Common myeloid progenitor, CD34-positive (primary cell): ENCODE measurements at regions not wholly inside any gene's neighbourhood (a gene's known extent, or its start where the extent isn't known, plus 50 kb on each side); places are given as distances from the start of the nearest gene placed in this dataset.

ENCODE experiments used
- CTCF ChIA-PET: fragments of 350-600 bp; sonication (Branson Sonifier 250); formaldehyde crosslinking; loops from one replicate; lab custom pipeline; 2021; ENCODE audit warnings: antibody characterized with exemption; lab: Charles Lee
- POLR2A ChIA-PET: fragments of 350-600 bp; sonication (Branson Sonifier 250); formaldehyde crosslinking; loops from one replicate; lab custom pipeline; 2021; ENCODE audit warnings: antibody characterized with exemption; lab: Charles Lee
- DNase-seq, 3 donors: peaks; one replicate each; pipeline versions ENCODE4 v3.0.0 to v3.0.0-alpha.2; 2013
- H3K27ac ChIP-seq, 2 experiments: 1 replicate in 1 of 2; 2 replicates in 1 of 2; pipeline ENCODE4 v1.7.0; 2013; ENCODE audit warnings: inconsistent platforms in 2 of 2, low read length in 2 of 2, mild to moderate bottlenecking in 2 of 2, low read depth in 1 of 2, moderate library complexity in 1 of 2; ENCODE audit not compliant: severe bottlenecking in 2 of 2, insufficient read depth in 1 of 2, poor library complexity in 1 of 2
- H3K27me3 ChIP-seq, 5 experiments: replicated peaks in 2 of 5; 1 replicate in 3 of 5; 2 replicates in 2 of 5; pipeline versions ENCODE4 v1.6.1 to v1.7.0; 2013; ENCODE audit warnings: low read length in 4 of 5, mild to moderate bottlenecking in 2 of 5, moderate library complexity in 2 of 5, inconsistent platforms in 1 of 5; ENCODE audit not compliant: insufficient read depth in 5 of 5, control insufficient read depth in 4 of 5
- H3K36me3 ChIP-seq, 4 experiments: 1 replicate in 2 of 4; 2 replicates in 2 of 4; pipeline versions ENCODE4 v1.6.1 to v1.7.0; 2013; ENCODE audit warnings: low read length in 3 of 4, control low read depth in 1 of 4, mild to moderate bottlenecking in 1 of 4; ENCODE audit not compliant: control insufficient read depth in 4 of 4, insufficient read depth in 4 of 4
- H3K4me1 ChIP-seq, 4 experiments: 1 replicate in 3 of 4; 2 replicates in 1 of 4; pipeline versions ENCODE4 v1.6.1 to v1.7.1; 2013; ENCODE audit warnings: low read length in 3 of 4, mild to moderate bottlenecking in 3 of 4, control low read depth in 1 of 4, inconsistent platforms in 1 of 4, moderate library complexity in 1 of 4; ENCODE audit not compliant: control insufficient read depth in 4 of 4, insufficient read depth in 4 of 4; ENCODE audit errors: control extremely low read depth in 1 of 4
- H3K4me3 ChIP-seq, 7 experiments: 1 replicate in 4 of 7; 2 replicates in 3 of 7; pipeline versions ENCODE4 v1.5.1 to v1.7.0; 2013; ENCODE audit warnings: mild to moderate bottlenecking in 7 of 7, low read length in 6 of 7, moderate library complexity in 6 of 7, inconsistent platforms in 2 of 7, low read depth in 2 of 7, control low read depth in 1 of 7; ENCODE audit not compliant: insufficient read depth in 4 of 7, control insufficient read depth in 1 of 7; ENCODE audit errors: extremely low read depth in 1 of 7
- H3K9me3 ChIP-seq, 5 experiments: 1 replicate in 4 of 5; 2 replicates in 1 of 5; pipeline versions ENCODE4 v1.6.1 to v1.7.1; 2013; ENCODE audit warnings: low read length in 4 of 5, mild to moderate bottlenecking in 2 of 5, inconsistent platforms in 1 of 5, low read depth in 1 of 5, moderate library complexity in 1 of 5; ENCODE audit not compliant: control insufficient read depth in 4 of 5, insufficient read depth in 2 of 5; ENCODE audit errors: control extremely low read depth in 1 of 5
- WGBS: methylation state at CpG from one replicate; pipeline ENCODE4 v1.1.5; 2013; ENCODE audit not compliant: insufficient coverage; 5-methylcytosine and 5-hydroxymethylcytosine counted together

DNA sequence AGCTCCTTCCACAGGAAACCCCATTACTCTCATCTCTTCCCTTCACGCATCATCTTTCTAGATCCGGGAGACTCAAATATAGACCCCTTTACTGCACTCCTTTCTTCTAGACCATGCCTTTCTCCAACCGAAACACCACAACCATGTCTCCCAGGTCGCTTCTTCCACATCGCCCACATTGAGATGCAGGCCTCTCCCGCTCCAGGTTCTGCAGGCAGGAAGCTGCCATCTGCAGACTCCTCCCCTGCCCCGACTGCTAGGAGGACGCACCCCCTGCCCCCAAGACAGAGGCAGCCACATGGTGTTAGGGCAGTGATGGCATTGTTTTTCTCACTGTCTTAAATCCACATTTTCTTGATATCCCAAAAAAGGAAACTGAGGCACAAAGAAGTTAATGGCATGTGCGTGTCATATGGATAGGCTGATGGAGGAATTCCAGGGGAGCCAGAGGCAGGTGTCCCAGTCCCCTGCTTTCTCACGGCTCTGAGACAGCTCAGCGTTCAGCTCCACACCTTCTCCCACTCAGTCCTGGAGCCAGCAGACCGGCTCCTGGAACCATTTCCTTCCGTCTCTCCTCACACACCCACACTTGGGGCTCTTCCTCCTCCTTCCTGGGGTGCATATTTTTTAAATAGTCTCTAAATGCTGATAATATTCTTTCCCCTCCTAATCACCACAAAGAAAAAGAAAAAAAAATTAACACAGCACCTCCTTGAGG lies 438.4 kb downstream of the EIPR1 start:
- no peak overlapping the region for H3K27ac ChIP-seq
- H3K4me3 ChIP-seq: no peak overlapping the region
- ChIA-PET CTCF (no interaction called here), POLR2A (no interaction called here)
- WGBS: 99% methylated on average over 11 of the region's 13 CpGs
- no peaks in the 10 kb centered on the region for H3K36me3 ChIP-seq
- no peaks in the 10 kb centered on the region for H3K4me1 ChIP-seq
- H3K27me3 ChIP-seq: peaks cover 0 to 5% (median 0%) of the 10 kb centered on the region in 5 experiments
- peaks cover 0 to 24% (median 10%) of the 10 kb centered on the region in 5 experiments for H3K9me3 ChIP-seq
- DNase-seq: no peak

DNA sequence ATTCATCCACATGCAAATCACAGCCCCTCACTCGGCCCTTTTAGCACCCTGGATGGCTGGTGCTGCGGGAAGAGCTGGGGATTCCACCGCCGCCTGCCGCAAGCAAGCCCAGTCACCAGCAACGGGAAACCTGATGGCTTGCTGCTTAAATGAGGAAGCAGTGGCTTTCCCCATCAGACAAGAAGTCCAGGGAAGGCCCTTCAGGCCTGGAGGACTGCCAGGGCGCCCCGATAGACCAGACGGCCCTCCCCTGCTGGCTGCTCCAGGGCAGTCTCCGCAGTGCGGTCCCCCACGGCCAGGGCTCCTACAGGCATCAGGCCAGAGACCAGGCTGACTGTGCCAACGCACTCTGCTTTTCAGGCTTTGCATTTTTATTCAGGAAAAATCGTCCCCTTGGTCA lies 439.1 kb downstream of the EIPR1 start:
- POLR2A ChIA-PET: no interaction called here
- H3K27me3 ChIP-seq: peaks cover 0 to 5% (median 0%) of the 10 kb centered on the region in 5 experiments
- CTCF ChIA-PET: no interaction called here
- H3K4me1 ChIP-seq: no peaks in the 10 kb centered on the region
- no peak for DNase-seq
- H3K36me3 ChIP-seq: no peaks in the 10 kb centered on the region
- H3K9me3 ChIP-seq: peaks cover 0 to 20% (median 10%) of the 10 kb centered on the region in 5 experiments
- H3K27ac ChIP-seq: no peak overlapping the region
- WGBS: 84% methylated on average over 14 of the region's 14 CpGs
- H3K4me3 ChIP-seq: no peak overlapping the region

DNA sequence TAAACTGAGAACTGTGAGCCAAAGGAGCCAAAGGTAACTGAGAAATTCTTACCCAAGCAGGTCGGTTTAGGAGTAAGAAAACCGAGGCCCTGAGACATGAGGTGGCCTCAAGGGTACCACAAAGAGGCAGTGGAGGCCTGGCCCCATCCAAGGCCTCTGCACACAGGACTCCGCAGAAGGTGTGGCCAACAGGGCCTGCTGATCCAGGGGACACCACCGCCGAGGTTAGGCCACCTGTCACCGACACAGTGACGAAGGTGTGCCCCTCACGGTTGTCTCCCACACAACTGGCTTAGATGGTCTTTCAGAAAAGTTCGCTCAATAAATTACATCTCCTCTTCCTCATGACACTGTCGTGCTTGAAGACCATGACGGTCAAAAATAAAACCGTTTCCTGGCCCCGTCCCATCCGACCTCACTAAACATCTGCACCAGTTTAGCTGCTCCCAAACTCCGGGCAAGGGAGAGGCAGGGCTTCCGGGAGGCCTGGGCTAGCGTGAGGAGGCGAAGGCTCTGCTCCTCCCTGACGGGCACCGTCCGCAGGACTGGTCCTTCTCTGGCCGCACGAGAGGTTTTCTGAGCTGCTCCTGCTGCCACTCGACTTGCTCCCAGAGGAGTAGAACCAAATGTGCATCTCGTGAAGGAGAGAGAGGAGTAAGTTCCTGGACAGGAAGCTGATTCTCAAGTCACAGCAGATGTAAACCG lies 442.0 kb downstream of the EIPR1 start:
- Histone ChIP-seq H3K9me3 (peaks cover 0 to 22% (median 10%) of the 10 kb centered on the region in 5 experiments), H3K4me3 (no peak overlapping the region), H3K27ac (no peak overlapping the region), H3K4me1 (no peaks in the 10 kb centered on the region), H3K36me3 (no peaks in the 10 kb centered on the region), H3K27me3 (no peaks in the 10 kb centered on the region)
- no peak for DNase-seq
- CTCF ChIA-PET: no interaction called here
- POLR2A ChIA-PET: no interaction called here
- 89% methylated on average over 24 of the region's 26 CpGs for WGBS

DNA sequence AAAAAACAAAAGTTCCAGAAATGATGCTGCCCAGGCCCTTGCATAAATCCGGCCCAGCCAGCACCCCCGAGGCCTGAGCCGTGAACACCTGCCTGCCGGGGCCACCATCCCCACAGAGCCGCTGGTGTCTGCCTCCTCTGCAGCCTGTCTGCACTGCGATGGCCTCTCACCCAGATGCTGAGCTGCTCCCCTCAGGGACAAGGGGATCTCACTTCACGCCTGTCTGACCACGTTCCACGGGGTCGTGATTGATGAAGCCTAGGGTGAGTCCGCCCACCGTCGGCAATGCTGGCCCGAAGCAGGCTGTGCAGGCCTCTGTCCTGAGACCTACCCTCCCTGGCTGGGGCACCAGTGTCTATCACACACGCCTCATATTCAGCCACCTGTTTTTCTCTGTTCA lies 444.2 kb downstream of the EIPR1 start:
- CTCF ChIA-PET: no interaction called here

DNA sequence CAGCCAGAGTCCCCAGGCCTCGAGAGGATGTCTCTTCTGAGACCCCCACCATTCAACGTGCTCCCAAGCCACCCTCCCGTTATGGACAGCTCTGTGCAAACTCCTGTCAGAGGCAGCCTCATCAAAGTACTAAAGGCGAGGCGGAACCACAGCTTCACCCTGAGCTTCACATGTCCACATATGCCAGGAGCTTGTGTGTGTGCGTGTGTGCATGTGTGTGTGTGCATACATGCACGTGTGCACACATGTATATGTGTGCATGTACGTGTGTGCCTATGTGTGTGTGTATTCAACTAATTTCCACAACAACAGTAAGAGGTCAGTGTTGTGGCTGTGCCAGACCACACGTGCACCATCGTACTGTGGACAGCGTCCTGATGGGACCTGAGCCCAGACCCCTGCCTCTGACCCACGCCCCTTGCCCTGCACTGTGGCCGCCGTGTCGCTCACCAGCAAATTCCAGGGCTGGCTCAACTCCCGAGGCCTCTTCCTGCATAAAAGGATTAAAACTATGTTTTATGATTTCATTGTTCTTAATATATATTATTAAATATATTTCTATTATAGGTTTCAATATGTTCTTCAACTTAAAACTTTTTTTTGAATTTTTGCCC lies 444.8 kb downstream of the EIPR1 start:
- POLR2A ChIA-PET: no interaction called here
- H3K4me3 ChIP-seq: no peak overlapping the region
- no peak overlapping the region for H3K27ac ChIP-seq
- no peaks in the 10 kb centered on the region for H3K27me3 ChIP-seq
- H3K36me3 ChIP-seq: no peaks in the 10 kb centered on the region
- 100% methylated on average over 3 of the region's 16 CpGs for WGBS
- CTCF ChIA-PET: no interaction called here
- no peaks in the 10 kb centered on the region for H3K4me1 ChIP-seq
- DNase-seq: no peak
- H3K9me3 ChIP-seq: peaks cover 0 to 22% (median 18%) of the 10 kb centered on the region in 5 experiments

More for the DNA sequence above, 444.2 kb downstream of the EIPR1 start:
- WGBS: 82% methylated on average over 13 of the region's 15 CpGs
- H3K27ac ChIP-seq: no peak overlapping the region
- no peak for DNase-seq
- no peak overlapping the region for H3K4me3 ChIP-seq
- H3K9me3 ChIP-seq: peaks cover 0 to 22% (median 18%) of the 10 kb centered on the region in 5 experiments
- POLR2A ChIA-PET: no interaction called here
- H3K27me3 ChIP-seq: no peaks in the 10 kb centered on the region
- no peaks in the 10 kb centered on the region for H3K4me1 ChIP-seq
- no peaks in the 10 kb centered on the region for H3K36me3 ChIP-seq

DNA sequence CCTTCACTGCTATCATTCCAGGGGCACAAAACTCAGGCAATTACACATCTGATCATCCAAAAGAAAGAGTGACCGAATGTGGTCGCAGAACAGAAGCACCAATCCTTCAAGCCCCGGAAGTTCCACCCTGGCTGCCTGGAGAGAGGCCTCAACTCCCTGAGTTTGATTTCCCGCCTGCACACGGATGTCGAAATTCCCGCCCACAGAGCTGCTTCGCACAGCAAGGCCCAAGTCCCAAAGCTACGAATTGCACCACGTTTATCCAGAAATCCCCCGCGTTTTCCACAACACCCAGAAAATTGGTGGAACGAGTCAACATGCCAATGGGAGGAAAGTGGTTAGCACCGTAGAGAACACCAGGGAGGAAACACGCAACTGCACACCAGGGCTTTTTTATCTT lies 445.4 kb downstream of the EIPR1 start:
- CTCF ChIA-PET: no interaction called here
- H3K27ac ChIP-seq: no peak overlapping the region
- 90% methylated on average over 10 of the region's 15 CpGs for WGBS

More for the DNA sequence above, 445.4 kb downstream of the EIPR1 start:
- Histone ChIP-seq H3K27me3 (no peaks in the 10 kb centered on the region), H3K4me3 (no peak overlapping the region), H3K9me3 (peaks cover 0 to 21% (median 15%) of the 10 kb centered on the region in 5 experiments), H3K4me1 (no peaks in the 10 kb centered on the region), H3K36me3 (no peaks in the 10 kb centered on the region)
- no peak for DNase-seq
- POLR2A ChIA-PET: no interaction called here
